Upper lobe of right lung (tissue), 1 donor: ENCODE measurements at regions not wholly inside any gene's neighbourhood (a gene's known extent, or its start where the extent isn't known, plus 50 kb on each side); places are given as distances from the start of the nearest gene placed in this dataset.

Experiments
- ATAC-seq: fragments of 200-7000 bp; cut with Tn5 transposase; one replicate; pipeline ENCODE4 v1.9.1; 2020; ENCODE audit warnings: mild to moderate bottlenecking, moderate library complexity
- DNase-seq: peaks from one replicate; pipeline ENCODE4 v3.0.0-alpha.2; 2020
- H3K27ac ChIP-seq: fragments of 200-600 bp; one replicate; pipeline ENCODE4 v1.8.0; 2022
- H3K27me3 ChIP-seq: fragments of 200-600 bp; one replicate; pipeline ENCODE4 v1.8.0; 2022; ENCODE audit warnings: mild to moderate bottlenecking
- H3K36me3 ChIP-seq: fragments of 200-600 bp; one replicate; pipeline ENCODE4 v1.8.0; 2022
- H3K4me1 ChIP-seq: fragments of 200-600 bp; one replicate; pipeline ENCODE4 v1.8.0; 2022
- H3K4me3 ChIP-seq: fragments of 200-600 bp; one replicate; pipeline ENCODE4 v1.8.0; 2022; ENCODE audit warnings: mild to moderate bottlenecking
- H3K9me3 ChIP-seq: fragments of 200-600 bp; one replicate; pipeline ENCODE4 v1.8.0; 2022
- CTCF ChIP-seq: fragments of 200-600 bp; IDR thresholded peaks from one replicate; pipeline ENCODE4 v1.8.0; 2022; ENCODE audit warnings: antibody characterized with exemption
- intact Hi-C: fragments of 100-400 bp; cut with DNase I; formaldehyde crosslinking; loops from one replicate; pipeline ENCODE4 v1.11.0; 2022
- donor health status: DM: no; HTN: yes; CAD: no; lungs with severe emphysema.

DNA sequence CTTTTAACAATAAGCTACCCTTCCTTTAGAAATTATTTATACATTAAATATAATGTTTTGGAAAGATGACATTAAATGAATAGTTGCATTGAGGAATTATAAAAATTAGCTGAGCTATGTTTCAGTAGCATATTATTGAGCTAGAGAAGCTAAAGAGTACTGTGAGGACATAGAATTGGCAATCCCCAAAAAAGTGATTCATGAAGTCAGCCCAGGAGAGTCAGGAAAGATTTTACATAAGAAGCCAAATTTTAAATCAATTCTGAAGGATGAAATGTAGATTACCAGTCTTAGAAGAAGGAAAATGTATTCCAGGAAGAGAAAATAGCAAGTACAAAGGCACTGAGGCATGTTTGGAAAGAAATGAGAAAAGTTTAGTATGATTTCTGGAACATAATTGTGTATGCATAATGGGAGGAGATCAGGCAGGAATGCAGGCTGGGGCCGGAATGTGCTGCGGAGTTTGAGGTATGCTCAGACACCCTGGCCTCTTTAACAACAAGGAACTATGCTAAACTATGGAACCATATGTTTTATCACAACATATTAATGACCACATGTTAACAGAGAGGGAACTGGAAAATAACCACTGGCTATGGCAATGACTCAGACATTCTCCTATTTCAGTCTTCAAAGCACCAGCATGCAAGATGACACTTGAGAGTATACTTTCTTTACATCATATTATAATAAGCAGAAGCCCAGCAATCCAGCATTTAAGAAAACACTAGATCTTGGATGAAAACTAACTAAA, 103.3 kb upstream of the COL8A1 start:
- Histone ChIP-seq H3K36me3 (no peaks in the 10 kb centered on the region), H3K27ac (no peak overlapping the region), H3K4me1 (peaks cover 8% of the 10 kb centered on the region), H3K4me3 (no peak overlapping the region), H3K9me3 (no peaks in the 10 kb centered on the region), H3K27me3 (no peaks in the 10 kb centered on the region)
- ATAC-seq (peak; percentile 62), DNase-seq (no peak)
- no peak for TF ChIP-seq CTCF
- intact Hi-C loops = no loop called here

GRCh38 chr3:99532246-99532645, 106.1 kb upstream of the COL8A1 start:
- Histone ChIP-seq H3K36me3 (no peaks in the 10 kb centered on the region), H3K4me1 (peaks cover 8% of the 10 kb centered on the region), H3K9me3 (no peaks in the 10 kb centered on the region), H3K27me3 (no peaks in the 10 kb centered on the region), H3K27ac (no peak overlapping the region), H3K4me3 (no peak overlapping the region)
- intact Hi-C loops = no loop called here
- no peak for DNase-seq
- ATAC-seq = peak; percentile 93
- TF ChIP-seq CTCF = peak; percentile 60

- no peaks in the 10 kb centered on the region for H3K4me1 ChIP-seq
- intact Hi-C loops = no loop called here
- H3K27ac ChIP-seq = no peak overlapping the region
- H3K4me3 ChIP-seq = no peak overlapping the region
- H3K9me3 ChIP-seq = no peaks in the 10 kb centered on the region
- no peak for TF ChIP-seq CTCF
- ATAC-seq = no peak
- H3K27me3 ChIP-seq = no peaks in the 10 kb centered on the region
- H3K36me3 ChIP-seq = no peaks in the 10 kb centered on the region
- no peak for DNase-seq
Observed at GRCh38 chr3:99529265-99529664, 109.1 kb upstream of the COL8A1 start.

GRCh38 chr3:99526921-99527320, 111.5 kb upstream of the COL8A1 start:
- ATAC-seq = no peak
- H3K27me3 ChIP-seq = no peaks in the 10 kb centered on the region
- no peak for DNase-seq
- no peaks in the 10 kb centered on the region for H3K9me3 ChIP-seq
- intact Hi-C loops = no loop called here
- H3K4me1 ChIP-seq = no peaks in the 10 kb centered on the region
- H3K27ac ChIP-seq = no peak overlapping the region
- no peak for TF ChIP-seq CTCF
- no peak overlapping the region for H3K4me3 ChIP-seq
- H3K36me3 ChIP-seq = no peaks in the 10 kb centered on the region

DNA sequence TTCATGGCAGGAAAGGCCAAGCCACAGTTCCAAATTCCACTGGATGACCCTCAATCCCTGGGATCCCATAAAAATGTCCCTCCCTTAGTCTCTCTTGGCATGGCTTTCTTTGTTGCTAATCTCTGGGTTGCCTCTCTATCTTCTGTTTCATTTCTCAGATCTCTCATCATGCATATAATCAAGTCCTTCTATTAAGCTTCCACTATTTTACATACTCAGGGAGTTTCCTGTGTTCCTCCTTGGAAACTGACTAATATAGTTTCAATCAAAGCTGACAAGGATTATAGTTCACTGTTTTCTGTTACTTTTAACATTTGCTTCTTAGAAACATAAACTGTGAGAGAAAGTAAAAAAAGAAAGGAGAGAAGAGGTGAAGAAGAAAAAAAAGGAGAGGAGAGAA, 113.8 kb upstream of the COL8A1 start:
- no peak for ATAC-seq
- intact Hi-C loops = no loop called here
- no peak overlapping the region for H3K27ac ChIP-seq

More for the DNA sequence above, 113.8 kb upstream of the COL8A1 start:
- Histone ChIP-seq H3K4me1 (no peaks in the 10 kb centered on the region), H3K9me3 (no peaks in the 10 kb centered on the region), H3K27me3 (no peaks in the 10 kb centered on the region), H3K4me3 (no peak overlapping the region), H3K36me3 (no peaks in the 10 kb centered on the region)
- TF ChIP-seq CTCF = no peak
- DNase-seq = no peak
